Gastroesophageal sphincter (tissue), 3 donors: ENCODE measurements at regions not wholly inside any gene's neighbourhood (a gene's known extent, or its start where the extent isn't known, plus 50 kb on each side); places are given as distances from the start of the nearest gene placed in this dataset.

Experiments used
- CTCF ChIP-seq, 4 experiments: fragments of 200-600 bp in 2 of 4; fragments of 450-650 bp in 2 of 4; sonication (generic) in 1 of 4; IDR thresholded peaks; one replicate each; pipeline ENCODE4 v1.5.1; 2017 to 2019; ENCODE audit warnings: antibody characterized with exemption in 4 of 4, mild to moderate bottlenecking in 2 of 4, moderate library complexity in 2 of 4
- EP300 ChIP-seq: sonication (generic); formaldehyde crosslinking; IDR thresholded peaks from one replicate; pipeline ENCODE4 v1.6.1; 2017; ENCODE audit warnings: antibody characterized with exemption, mild to moderate bottlenecking
- POLR2A ChIP-seq, 2 donors: fragments of 450-650 bp; IDR thresholded peaks; one replicate each; pipeline ENCODE4 v1.6.1; 2017; ENCODE audit warnings: antibody characterized with exemption in 2 of 2, mild to moderate bottlenecking in 2 of 2, moderate library complexity in 1 of 2
- POLR2AphosphoS5 ChIP-seq: sonication (generic); formaldehyde crosslinking; IDR thresholded peaks from one replicate; pipeline ENCODE4 v1.6.1; 2017; ENCODE audit warnings: antibody characterized with exemption

- TF ChIP-seq EP300 (no peak), POLR2AphosphoS5 (no peak), CTCF (IDR thresholded peaks at IDR 0.05) (no peak), POLR2A (IDR thresholded peaks at IDR 0.05) (no peak)
These were observed 1492.1 kb downstream of the BRD1 start for GRCh38 chr22:48335442-48336139.
